ENCODE measurements at regions not wholly inside any gene's neighbourhood (a gene's known extent, or its start where the extent isn't known, plus 50 kb on each side); places are given as distances from the start of the nearest gene placed in this dataset.
"Not testable (repeated sequence)": the region's sequence is repeated elsewhere in the genome, so short reads cannot be mapped to it uniquely, and the experiment has no call there.

- no peak for DNase-seq
Observed at GRCh38 chr5:145562931-145563330, 272.2 kb downstream of the PRELID2 start.

- no peak for DNase-seq
Observed at GRCh38 chr5:145558288-145558687, 276.9 kb downstream of the PRELID2 start.

- no peak for DNase-seq
Observed at GRCh38 chr5:145557345-145557744, 277.8 kb downstream of the PRELID2 start.

GRCh38 chr5:145554399-145554798 lies 280.7 kb downstream of the PRELID2 start:
- DNase-seq = no peak

DNA sequence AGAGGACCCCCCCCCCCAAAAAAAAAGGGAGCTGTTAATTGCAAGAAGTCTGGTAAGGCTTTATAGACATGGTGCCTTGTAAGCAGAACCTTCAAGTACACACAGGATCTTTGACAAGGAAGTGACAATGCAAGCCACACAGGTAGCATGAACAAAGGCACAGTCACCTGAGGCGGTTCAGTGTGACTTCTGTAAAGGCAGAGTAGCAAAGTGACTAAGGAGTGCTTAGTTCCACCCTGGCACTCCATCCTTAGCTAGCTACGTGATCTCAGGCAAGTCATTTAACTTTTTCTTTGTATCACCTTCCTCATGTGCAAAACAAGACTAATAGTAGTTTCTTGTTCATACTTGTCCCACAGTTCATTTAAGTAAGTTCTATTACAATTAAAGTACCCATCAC lies 282.0 kb downstream of the PRELID2 start:
- no peak for DNase-seq

- no peak for DNase-seq
Observed at GRCh38 chr5:145551714-145552113, 283.4 kb downstream of the PRELID2 start.

GRCh38 chr5:145548097-145548496 lies 287.0 kb downstream of the PRELID2 start:
- DNase-seq = no peak

DNA sequence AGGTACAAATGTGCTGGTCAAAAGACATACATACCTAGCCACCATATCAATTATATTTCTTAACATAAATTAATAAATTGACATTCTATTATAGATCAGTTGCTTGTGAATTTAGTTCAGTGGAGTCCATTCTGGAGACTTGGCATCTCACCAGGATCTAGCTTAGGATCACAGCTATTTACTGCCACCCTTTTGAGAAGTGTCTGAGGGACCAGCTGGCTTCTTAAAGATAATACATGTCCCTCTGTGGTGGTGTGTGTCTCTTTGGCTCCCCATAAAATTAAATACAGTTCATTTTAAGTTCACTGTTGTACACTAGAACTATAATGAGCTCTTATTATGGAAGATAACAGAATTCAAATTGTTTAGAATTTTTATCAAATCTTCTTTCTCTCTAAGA lies 290.7 kb downstream of the PRELID2 start:
- DNase-seq = peak; percentile 3

DNA sequence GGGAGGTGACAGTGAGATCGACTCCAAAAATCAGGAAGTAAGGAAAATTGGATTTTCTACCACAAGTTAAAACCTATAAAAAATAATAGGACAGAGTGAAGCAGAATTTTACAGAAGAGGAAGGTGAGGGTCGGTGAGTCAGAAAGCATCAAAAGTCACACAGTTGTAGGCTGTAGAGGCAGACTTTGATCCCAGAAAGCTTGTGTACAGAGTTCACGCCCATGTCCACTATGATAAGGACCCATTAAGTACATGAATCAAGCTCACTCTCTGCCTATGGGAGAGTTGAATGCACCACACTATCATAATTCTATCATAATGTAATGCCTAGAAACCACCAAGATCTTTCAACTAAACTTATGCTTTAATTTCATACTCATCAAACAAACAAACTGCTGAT lies 291.2 kb downstream of the PRELID2 start:
- DNase-seq = no peak

GRCh38 chr5:145540375-145540774 lies 294.8 kb downstream of the PRELID2 start:
- DNase-seq = no peak

DNA sequence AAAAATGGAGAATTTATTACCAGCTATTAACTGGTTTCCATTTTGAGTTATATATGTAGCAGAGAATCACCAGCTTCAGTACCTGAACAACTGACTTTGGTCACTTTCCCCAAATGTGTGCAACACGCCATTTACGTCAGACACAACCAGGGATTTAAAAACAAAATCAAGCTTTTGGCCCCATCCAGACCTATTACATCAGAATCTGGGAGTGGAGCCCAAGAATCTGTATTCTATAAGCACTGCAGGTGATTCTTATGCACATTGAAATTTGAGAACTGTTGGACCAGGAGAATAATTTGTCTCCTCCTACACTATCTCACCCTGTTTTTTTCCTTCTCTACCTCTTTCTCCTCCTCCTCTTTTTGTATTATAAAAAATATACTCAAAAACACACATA lies 295.9 kb downstream of the PRELID2 start:
- no peak for DNase-seq

GRCh38 chr5:145536133-145536532 lies 299.0 kb downstream of the PRELID2 start:
- DNase-seq = no peak

DNA sequence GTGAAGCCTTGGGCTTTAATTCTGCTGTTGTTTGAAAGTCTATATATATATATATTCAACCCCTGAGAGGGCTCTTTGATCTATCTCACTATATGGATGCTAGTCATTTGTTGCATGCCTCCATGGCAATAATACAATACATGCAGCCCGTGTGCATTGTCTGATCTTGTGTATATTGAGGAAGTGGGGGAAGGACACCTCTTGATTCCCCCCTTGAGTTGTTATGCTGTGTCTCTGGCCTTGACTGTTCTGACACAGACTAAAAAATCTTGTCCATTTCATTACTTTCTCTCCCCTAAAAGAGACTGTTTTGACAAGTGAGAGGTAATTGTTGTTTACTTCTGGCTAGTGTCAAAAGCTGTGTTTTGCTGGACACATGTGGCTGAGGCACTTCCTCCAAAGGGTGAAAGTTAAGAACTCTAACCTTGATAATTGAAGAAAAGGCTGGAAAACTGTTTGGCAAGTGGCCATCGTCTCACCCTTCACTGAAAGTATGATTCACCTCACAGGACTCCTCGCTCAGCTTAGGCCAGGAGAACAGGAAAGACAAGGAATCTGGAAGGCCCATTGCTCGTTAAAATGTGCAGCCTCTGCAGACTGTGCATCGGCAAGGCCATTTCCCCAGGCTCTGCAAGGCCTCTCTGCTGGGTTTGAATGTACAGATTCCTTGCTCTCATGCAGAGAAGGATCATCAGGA lies 304.0 kb downstream of the PRELID2 start:
- DNase-seq = no peak

GRCh38 chr5:145521523-145521922 lies 313.6 kb downstream of the PRELID2 start:
- DNase-seq = no peak

GRCh38 chr5:145521066-145521465 lies 314.1 kb downstream of the PRELID2 start:
- DNase-seq = no peak

- no peak for DNase-seq
Observed at GRCh38 chr5:145520335-145520734, 314.8 kb downstream of the PRELID2 start.

DNA sequence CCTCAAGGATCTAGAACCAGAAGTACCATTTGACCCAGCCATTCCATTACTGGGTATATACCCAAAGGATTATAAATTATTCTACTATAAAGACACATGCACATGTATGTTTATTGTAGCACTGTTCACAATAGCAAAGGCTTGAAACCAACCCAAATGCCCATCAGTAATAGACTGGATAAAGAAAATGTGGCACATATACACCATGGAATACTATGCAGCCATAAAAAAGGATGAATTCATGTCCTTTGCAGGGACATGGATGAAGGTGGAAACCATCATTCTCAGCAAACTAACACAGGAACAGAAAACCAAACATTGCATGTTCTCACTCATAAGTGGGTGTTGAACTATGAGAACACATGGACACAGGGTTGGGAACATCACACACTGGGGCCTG lies 317.6 kb downstream of the PRELID2 start:
- DNase-seq = not testable (repeated sequence)

DNA sequence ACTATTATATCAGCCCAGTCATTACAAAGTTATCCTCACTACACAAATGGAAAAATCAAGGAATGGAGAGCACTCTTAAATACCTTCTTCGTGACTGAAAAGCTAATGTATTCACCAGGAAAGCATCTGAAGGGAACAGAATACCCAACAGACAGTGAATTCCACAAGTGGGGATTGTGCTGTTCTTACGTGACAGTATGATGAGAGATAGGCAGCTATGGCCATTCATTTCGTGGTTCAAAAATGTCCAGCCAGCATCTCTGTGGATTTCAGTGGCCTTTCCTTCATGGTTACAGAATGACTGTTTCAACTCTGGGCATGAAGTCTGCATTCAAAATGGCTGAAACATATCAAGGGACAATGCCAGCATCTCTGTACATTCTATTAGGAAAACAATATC lies 323.8 kb downstream of the PRELID2 start:
- no peak for DNase-seq

- no peak for DNase-seq
Observed at GRCh38 chr5:145510769-145511168, 324.4 kb downstream of the PRELID2 start.

DNA sequence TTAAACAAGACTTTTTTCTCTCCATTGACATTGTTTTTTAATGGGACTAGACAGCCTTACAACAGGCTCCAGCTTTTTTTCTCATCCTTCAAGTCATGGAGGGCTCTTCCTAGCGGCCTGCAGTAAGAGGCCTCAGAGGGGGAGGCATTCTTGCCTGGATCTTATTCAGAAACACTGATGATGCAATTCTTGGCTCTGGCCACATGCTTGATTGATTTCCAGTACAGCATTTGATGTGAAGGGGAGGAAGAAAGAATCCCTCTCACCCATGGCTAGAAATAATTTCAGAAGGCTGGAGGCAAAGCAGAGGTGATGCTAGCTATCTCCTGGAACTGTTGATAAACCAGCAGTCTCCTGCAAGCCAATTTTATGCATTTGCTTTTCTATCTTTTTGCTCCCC lies 324.8 kb downstream of the PRELID2 start:
- DNase-seq = no peak

DNA sequence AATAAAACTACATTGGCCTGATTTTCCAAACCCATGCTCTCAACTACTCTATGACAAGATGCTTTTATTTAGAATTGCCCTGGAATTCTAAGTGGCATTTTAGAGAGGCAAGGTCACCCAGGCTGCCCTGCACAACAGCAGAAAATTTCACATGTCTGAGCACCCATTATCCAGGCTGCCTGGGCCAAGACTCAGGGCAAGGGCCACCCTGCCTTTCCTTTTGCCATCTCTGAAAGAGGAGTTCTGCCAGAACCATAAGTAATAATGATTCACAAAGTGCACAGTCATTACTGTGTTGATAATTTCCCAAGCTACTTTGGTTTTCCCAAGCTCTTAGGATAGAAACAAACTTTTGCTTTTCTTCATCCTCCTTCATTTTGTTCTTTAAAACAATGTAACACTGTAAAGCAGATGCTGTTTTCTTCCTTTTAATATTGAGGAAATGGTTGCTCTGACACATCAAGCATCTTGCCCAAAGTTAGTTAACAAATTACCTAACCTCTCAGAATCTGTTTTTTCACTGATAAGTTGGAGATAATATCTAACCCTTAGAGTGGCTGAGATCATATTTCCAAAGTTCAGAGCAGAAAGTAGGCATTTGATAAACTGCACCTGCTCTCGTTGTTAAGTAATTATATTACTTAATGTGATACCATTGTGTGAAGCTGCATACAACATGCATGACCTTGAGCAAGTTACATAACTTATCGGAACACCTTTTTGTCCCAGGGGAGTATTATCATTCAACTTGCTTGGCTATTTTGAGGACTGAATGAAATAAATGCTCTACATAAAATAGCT lies 325.6 kb downstream of the PRELID2 start:
- DNase-seq = peak; percentile 15

DNA sequence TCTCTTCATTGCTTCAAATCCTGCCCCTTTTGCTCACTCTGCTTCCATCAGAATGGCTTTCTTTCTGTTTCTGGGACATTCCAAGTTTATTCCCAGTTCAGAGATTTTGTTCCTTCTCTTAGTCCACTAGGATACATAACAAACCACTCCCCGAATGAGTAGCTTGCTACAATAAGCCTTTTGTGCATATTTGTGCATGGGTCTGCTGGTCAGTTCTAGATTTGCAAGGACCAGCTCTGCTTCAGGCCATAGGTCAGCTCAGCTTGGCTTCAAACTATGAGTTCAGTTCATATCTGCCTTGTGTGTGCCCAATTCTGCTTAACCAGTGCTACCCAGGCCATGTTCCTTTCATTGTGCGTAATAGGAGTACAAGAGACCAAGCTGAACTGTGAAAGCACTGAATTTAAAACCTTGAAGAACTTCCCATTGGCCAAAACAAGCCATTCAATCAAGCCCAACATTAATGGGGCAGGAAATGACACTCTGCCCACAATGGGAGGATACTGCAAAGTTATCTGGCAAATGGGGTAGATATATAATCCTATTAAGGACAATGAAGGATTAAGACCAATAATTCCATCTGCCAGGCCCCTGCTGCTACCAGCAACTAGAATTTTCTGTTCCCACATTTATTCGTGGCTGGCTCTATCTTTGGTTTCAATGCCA lies 328.8 kb downstream of the PRELID2 start:
- DNase-seq = no peak

DNA sequence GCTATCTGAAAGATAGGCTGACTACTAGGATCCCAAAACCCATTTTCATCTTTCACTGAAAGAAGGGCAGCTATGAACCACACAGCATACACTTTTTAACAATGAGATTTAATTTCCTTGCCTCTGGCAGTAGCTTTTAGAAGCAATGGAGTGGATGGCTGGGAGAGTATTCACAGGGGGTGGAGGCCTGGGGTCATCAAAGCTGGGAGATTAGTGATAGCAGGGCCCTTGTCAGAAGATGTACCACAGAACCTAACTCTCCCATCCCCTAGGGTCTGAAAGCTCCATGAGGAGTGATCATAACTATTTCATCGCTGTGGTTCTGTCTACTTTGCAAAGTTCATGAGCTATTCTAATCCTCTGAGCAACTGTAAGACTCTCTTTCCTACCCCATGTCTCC lies 332.2 kb downstream of the PRELID2 start:
- DNase-seq = no peak

GRCh38 chr5:145500710-145501109 lies 334.4 kb downstream of the PRELID2 start:
- no peak for DNase-seq

All from hematopoietic multipotent progenitor cell treated with erythropoietin and hydrocortisone succinate and interleukin-3 and kit ligand, for 4 days (in vitro differentiated cells).